ENCODE measurements at regions not wholly inside any gene's neighbourhood (a gene's known extent, or its start where the extent isn't known, plus 50 kb on each side); places are given as distances from the start of the nearest gene placed in this dataset.

GRCh38 chr16:82368041-82368440, 198.0 kb upstream of the MPHOSPH6 start:
- H3K36me3 ChIP-seq: no peaks in the 10 kb centered on the region
- DNase-seq: peak; percentile 27
- no peak overlapping the region for H3K4me3 ChIP-seq
- H3K9me3 ChIP-seq: no peaks in the 10 kb centered on the region
- intact Hi-C loops (cut with DNase I): no loop called here
- no peak overlapping the region for H3K9ac ChIP-seq (ENCODE audit: low read depth in 2 of 2, low read length in 2 of 2)
- no peaks in the 10 kb centered on the region for H3K27me3 ChIP-seq
- H3K27ac ChIP-seq: no peak overlapping the region
- no peak for TF ChIP-seq CTCF (IDR thresholded peaks at IDR 0.05)
- H3K4me1 ChIP-seq: no peaks in the 10 kb centered on the region

DNA sequence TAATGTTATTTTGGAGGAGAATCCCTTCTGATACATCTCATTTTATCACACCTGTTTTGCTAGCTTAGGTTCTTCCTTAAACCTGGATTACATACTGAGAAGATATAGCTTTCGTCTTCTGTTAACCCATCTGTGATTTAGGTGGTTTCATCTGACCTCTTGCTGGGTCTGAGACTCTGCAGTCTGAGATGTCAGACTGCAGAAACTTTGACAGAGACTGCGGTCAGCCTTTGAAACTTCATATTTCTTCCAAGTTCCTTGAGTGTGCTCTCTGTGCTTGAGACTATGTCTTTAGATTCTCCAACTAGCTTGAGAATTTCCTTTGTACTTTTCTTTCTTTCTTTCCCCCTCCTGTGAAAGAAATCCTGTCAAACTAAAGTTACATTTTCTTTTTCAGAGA, 196.4 kb upstream of the MPHOSPH6 start:
- no peak for DNase-seq
- Histone ChIP-seq H3K36me3 (no peaks in the 10 kb centered on the region), H3K27ac (no peak overlapping the region), H3K4me3 (no peak overlapping the region), H3K9me3 (no peaks in the 10 kb centered on the region), H3K4me1 (no peaks in the 10 kb centered on the region), H3K27me3 (no peaks in the 10 kb centered on the region), H3K9ac (ENCODE audit: low read depth in 2 of 2, low read length in 2 of 2) (no peak overlapping the region)
- TF ChIP-seq CTCF (IDR thresholded peaks at IDR 0.05): no peak
- intact Hi-C loops (cut with DNase I): no loop called here

- Histone ChIP-seq H3K9ac (ENCODE audit: low read depth in 2 of 2, low read length in 2 of 2) (no peak overlapping the region), H3K36me3 (no peaks in the 10 kb centered on the region), H3K27ac (no peak overlapping the region), H3K4me1 (no peaks in the 10 kb centered on the region), H3K9me3 (no peaks in the 10 kb centered on the region), H3K4me3 (no peak overlapping the region), H3K27me3 (no peaks in the 10 kb centered on the region)
- TF ChIP-seq CTCF (IDR thresholded peaks at IDR 0.05): no peak
- no peak for DNase-seq
- intact Hi-C loops (cut with DNase I): no loop called here
Observed at GRCh38 chr16:82364690-82365089, 194.7 kb upstream of the MPHOSPH6 start.

DNA sequence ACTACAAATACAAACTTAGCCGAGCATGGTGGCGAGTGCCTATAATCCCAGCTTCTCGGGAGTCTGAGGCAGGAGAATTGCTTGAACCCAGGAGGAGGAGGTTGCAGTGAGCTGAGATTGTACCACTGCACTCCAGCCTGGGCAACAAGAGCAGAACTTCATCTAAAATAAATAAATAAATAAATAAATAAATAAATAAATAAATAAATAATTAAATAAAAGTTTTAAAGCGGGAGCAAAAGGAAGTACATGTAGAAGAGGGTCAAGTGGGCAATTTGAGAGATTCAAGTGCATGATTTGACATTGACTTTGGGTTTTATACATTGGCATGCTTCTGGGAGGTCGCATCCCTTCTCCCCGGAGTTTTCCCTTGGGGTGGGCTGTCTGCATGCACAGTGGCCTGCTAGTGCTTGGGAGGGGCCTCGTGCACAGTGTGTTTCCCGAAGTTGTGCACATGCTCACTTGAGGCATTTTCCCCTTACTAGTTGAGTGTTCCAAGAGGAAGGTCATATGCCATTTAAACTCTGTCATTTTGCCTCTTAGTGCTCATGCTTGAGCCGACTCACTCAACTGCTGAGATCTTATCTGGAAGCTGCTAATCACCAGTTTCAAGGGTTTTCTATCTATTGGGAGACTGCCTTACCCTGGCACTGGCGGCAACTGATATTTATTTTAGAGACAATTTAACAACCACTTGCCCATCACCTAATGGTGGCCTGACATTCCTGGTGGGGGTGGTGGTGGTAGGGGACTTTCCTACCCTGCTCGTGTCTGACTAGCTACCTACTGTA, 193.2 kb upstream of the MPHOSPH6 start:
- Histone ChIP-seq H3K36me3 (no peaks in the 10 kb centered on the region), H3K27me3 (no peaks in the 10 kb centered on the region), H3K4me3 (no peak overlapping the region), H3K9me3 (no peaks in the 10 kb centered on the region), H3K27ac (no peak overlapping the region), H3K4me1 (no peaks in the 10 kb centered on the region), H3K9ac (ENCODE audit: low read depth in 2 of 2, low read length in 2 of 2) (no peak overlapping the region)
- intact Hi-C loops (cut with DNase I): no loop called here
- no peak for DNase-seq
- no peak for TF ChIP-seq CTCF (IDR thresholded peaks at IDR 0.05)

DNA sequence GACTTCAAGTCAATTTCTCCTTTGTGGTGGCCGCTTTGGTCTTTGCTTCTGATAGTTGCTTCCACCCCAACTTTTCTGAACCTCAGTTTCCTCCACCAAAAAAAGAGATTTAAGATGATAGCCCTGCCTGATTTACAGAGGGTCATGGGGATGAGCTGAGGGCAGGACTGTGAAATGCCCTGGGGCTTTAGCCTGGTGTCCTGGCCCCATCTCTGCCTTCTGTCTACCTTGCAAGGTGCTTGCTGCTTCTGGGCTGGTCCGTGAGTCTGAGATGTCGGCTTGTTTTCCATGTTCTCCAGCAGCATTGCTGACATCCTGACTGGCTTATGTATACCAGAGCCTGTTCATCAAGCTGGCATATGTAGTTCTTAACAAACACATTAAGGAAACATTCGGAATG, 191.9 kb upstream of the MPHOSPH6 start:
- Histone ChIP-seq H3K4me1 (no peaks in the 10 kb centered on the region), H3K9ac (ENCODE audit: low read depth in 2 of 2, low read length in 2 of 2) (no peak overlapping the region), H3K9me3 (no peaks in the 10 kb centered on the region), H3K27ac (no peak overlapping the region), H3K36me3 (no peaks in the 10 kb centered on the region), H3K4me3 (no peak overlapping the region), H3K27me3 (no peaks in the 10 kb centered on the region)
- no peak for TF ChIP-seq CTCF (IDR thresholded peaks at IDR 0.05)
- DNase-seq: no peak
- intact Hi-C loops (cut with DNase I): no loop called here

Data from colonic mucosa (tissue), 4 donors.